OCI-LY7 (cell line): ENCODE measurements at regions not wholly inside any gene's neighbourhood (a gene's known extent, or its start where the extent isn't known, plus 50 kb on each side); places are given as distances from the start of the nearest gene placed in this dataset.

Experiments used
- EZH2phosphoT487 ChIP-seq: fragments of 200-600 bp; sonication (generic); IDR thresholded peaks from 2 replicates; pipeline ENCODE4 v1.6.1; 2018; ENCODE audit warnings: low read depth, borderline replicate concordance, mild to moderate bottlenecking, mixed run types, antibody characterized with exemption, low read length, moderate library complexity, mixed read lengths
- TF ChIP-seq, protein P1 (sequence below): fragments of 200-600 bp; sonication (generic); conservative IDR thresholded peaks from 2 replicates; pipeline ENCODE4 v1.5.1; 2014; ENCODE audit warnings: mild to moderate bottlenecking, antibody characterized with exemption, low read length, moderate library complexity, mixed read lengths

DNA sequence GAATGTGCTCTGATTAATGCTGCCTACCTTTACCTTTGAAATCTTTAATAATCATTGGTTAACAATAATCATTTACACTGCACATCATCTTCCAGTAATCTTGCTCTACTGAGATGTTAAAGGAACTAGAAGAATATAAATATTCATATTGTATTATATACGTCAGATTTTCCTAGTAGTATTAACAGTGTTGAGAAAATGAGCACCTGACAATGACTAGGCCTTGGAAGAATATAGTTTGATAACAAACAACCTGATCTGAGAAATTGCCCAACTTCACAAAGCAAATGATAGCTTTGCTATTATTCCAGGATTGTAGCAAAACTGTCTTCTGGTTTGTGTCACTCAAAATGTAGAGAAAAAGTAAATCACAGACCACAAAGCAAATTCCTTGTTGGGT is 467.1 kb downstream of the NOVA1 start:
- TF ChIP-seq, protein P1, sequence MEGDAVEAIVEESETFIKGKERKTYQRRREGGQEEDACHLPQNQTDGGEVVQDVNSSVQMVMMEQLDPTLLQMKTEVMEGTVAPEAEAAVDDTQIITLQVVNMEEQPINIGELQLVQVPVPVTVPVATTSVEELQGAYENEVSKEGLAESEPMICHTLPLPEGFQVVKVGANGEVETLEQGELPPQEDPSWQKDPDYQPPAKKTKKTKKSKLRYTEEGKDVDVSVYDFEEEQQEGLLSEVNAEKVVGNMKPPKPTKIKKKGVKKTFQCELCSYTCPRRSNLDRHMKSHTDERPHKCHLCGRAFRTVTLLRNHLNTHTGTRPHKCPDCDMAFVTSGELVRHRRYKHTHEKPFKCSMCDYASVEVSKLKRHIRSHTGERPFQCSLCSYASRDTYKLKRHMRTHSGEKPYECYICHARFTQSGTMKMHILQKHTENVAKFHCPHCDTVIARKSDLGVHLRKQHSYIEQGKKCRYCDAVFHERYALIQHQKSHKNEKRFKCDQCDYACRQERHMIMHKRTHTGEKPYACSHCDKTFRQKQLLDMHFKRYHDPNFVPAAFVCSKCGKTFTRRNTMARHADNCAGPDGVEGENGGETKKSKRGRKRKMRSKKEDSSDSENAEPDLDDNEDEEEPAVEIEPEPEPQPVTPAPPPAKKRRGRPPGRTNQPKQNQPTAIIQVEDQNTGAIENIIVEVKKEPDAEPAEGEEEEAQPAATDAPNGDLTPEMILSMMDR, result no peak
- no peak for TF ChIP-seq EZH2phosphoT487
